Stimulated activated CD4-positive, alpha-beta T cell treated with anti-CD3 and anti-CD28 coated beads, Interleukin-1b, Interleukin-23, amount 100 ng/mL, for 24 hours (primary cell): ENCODE measurements at regions not wholly inside any gene's neighbourhood (a gene's known extent, or its start where the extent isn't known, plus 50 kb on each side); places are given as distances from the start of the nearest gene placed in this dataset.

Experiments used
- DNase-seq, 4 experiments: peaks; one replicate each; pipeline ENCODE4 v3.0.0-alpha.2; 2020; ENCODE audit warnings: low read depth in 4 of 4, low spot score in 1 of 4

DNA sequence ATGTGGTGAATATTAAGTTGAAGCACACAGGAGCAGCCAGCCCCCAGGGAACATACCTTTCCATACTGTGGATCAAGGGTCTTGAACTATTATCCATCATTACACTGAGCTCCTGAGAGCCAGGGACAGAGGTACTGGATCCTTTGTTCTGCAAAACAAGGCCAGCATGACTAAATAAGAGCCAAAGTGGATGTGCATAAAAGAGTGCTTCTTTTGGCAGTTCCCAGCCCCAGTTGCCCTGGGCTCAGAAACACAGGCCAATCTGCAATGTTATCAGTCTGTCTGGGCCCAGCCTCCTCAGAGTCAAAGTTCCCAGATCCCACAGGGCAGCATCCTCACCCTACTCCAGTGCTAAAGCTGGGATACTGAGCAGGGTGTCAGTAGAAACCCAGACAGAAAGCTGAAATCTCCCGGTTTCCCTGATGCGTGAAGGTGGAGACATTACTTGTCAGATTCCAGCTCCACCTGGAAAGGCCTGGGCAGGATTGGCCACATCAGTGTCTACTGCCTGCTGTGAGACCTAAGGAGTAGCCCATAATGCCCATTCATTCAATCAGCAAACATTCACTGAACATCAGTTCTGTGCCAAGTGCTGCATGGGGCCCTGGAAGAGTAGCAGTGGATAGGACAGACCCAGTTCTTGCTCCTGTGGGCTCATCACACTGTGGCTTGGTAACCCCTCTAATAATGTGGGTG, 342.7 kb downstream of the CXCL12 start:
- DNase-seq = no peak

DNA sequence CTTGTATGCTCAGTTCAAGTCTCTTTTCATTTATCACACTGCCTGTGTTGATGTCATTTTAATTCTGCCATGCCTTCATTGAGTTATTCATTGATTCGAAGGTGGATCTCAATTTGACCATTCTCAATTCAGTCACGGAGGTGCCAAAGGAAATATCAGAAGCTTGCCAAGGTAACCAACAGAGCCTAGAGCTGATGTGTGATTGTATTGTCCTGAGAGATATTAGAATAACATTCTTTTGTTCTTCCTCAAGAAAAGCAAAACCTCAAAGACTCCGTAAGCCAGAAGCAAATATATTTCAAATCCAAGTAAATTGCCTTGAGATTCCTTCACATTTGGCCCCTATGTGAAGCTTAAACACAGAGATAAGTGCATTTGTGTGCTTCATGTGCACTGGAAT, 345.3 kb downstream of the CXCL12 start:
- DNase-seq = no peak

DNA sequence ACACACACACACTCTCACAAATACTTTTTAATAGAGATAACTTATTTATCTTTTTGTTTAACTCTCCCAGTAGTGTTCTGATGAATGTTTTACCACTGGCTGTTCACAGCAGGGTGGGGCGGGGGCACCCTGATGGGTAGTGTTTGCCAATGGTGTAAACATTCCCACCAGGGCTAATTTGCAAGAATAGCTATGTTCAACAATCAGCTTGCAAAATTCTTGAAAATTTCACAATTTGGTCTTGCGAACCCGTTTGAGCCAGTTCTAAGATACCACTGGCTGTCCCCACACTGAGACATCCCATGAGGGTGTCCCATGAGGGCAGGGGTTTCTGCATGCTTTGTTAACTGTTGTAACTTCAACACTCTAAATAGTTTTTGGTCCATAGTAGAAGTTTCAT, 348.5 kb downstream of the CXCL12 start:
- no peak for DNase-seq

DNA sequence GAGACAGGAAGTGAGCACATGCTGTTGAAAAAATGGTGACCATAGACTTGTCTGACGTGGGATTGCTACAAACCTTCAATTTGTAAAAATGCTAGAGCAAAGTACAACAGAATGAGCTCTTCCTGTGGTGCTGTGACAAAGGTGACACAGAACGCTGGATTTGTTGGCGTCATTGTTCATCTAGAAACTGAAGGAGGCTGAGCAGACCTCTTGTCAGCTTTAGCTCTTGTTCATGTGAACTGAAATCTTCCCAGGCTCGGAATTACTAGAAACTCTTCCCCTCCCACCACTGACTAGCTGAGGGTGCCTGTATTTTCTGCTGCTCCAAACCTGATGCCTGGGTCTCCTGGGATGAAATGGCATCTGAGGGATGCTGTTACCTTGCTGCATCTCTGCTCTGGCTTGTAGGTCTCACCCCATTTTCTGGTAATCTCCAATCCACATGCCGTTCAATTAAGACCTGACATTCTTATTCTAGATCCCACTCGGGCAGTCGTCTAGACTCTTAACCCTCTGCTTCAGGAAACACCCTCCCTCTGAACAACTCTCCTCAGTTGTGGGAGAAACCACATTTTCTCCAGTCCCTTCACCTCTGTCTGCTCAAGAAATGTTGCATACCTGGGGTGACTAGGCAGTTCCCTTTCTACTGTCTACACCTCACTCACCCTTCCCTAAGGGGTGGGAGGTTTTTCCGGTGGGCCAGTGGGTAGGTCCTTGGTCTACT, 349.3 kb downstream of the CXCL12 start:
- no peak for DNase-seq

DNA sequence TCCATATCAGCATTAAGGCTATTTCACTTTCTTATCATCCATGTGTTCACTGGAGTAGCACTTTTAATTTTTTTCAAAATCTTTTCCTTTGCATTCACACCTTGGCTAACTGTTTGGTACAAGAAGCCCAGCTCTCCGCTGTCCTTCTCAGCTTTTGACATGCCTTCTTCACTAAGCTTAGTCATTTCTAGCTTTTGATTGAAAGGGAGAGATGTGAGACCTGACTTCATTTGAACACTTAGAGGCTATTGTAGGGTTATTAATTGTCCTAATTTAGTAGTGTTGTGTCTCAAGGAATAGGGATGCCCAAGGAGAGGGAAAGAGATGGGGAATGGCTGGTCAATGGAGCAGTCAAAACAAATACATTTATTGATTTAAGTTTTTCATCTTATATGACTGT, 350.0 kb downstream of the CXCL12 start:
- no peak for DNase-seq

DNA sequence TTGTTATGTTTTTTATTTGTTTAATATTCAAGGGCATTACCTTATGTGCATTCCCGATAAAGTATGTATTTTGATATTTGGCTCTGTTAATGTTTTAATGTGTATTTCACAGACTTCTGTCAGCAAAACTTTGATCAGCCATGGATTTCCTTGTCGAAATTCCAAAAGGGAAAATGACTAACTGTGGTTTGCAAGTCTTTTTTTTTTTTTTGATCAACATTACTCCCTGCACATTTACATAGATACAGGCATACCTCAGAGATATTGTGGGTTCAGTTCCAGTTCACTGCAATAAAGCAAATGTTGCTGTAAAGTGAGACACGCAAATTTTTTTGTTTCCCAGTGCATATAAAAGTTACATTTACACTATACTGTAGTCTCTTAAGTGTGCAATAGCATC, 351.9 kb downstream of the CXCL12 start:
- no peak for DNase-seq

DNA sequence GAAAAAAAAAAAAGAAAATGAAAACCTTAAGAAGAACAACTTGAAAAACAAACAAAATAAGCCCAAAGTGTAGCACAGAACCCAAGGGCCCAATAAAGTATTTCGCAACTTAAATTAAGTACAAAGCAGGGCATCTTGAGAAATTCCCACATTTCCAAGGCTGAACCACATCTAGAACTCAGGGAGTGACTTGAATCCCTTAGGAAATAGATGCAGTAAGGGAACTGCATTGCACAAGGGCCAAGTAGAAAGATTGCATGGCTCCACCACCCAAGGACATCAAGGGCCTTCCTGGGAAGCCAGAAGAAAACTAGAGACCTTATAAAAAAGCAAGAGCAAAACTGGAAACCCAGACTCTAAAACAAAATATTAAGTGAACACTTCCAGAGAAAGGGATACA, 352.7 kb downstream of the CXCL12 start:
- DNase-seq = no peak

DNA sequence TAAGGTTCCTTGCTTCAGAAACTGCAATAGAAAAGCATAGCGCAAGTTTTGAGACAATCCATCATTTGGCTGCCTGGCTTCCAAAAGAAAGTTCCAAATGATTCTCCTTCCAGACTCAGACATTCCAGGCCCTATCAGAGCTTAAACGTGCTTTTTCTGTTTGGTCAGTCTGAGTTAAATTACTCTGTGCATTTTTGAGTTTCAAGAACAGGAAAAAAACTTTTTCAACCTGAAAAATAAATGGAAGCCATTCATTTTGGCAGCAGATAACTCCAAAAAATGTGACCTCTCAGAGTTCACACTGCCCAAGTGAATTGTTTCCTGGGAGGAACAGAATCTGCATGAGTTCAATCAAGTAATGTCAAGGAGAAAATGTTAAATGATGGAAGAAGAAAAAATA, 354.2 kb downstream of the CXCL12 start:
- no peak for DNase-seq

DNA sequence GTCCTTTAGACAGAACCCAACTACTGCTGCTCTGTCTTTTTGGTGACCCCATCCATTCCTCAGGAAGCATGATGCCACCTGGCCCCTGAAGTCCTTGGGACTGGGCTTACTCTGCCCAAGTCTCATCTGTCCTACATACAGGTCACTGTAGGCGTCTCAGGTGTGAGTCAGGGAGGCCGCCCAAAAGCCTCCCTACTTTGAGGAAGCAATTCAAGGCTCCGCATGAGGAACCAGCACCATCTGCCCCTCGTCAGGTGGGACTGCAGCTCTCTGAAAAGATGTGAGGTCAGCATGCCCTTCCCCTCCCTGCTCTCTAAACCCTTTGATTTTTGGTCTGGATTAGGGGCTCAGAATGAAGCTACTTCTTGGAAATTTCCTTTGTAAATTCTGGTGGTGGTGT, 354.8 kb downstream of the CXCL12 start:
- DNase-seq = no peak

DNA sequence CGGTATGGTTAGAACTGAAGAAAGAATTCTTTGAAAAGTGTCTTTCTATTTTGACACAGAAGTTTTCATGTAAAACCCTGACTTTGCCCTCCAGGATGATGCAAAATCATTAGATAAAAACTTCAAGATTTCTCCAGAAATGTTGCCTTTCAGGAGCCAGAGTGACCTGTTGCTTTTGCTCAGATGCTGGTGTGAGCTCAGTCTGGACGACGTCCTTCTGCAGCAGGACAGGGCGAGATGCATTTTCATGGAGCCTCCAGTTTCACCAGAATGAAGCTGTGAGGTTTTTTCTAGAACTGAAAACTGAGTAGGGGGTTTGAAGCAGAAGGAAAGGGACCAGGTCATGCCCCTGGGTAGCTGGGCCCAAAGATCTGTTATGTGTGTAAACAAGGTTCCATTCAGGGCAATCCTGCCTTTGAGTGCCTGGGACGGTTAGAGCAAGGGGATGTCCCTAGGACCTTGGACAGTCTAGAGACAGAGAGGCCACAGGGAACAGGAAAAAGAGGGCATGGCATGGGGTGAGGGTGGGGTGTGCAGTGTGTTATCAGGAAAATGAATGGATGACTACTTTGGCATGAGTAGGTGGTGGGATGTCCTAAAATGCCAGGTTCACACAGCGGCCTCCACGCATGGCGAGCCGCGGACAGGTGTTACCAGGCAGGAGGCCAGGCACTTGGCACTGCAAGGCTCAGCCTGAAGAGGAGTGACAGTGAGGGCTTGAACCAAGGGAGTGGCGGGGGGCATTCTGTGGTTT, 356.3 kb downstream of the CXCL12 start:
- no peak for DNase-seq

DNA sequence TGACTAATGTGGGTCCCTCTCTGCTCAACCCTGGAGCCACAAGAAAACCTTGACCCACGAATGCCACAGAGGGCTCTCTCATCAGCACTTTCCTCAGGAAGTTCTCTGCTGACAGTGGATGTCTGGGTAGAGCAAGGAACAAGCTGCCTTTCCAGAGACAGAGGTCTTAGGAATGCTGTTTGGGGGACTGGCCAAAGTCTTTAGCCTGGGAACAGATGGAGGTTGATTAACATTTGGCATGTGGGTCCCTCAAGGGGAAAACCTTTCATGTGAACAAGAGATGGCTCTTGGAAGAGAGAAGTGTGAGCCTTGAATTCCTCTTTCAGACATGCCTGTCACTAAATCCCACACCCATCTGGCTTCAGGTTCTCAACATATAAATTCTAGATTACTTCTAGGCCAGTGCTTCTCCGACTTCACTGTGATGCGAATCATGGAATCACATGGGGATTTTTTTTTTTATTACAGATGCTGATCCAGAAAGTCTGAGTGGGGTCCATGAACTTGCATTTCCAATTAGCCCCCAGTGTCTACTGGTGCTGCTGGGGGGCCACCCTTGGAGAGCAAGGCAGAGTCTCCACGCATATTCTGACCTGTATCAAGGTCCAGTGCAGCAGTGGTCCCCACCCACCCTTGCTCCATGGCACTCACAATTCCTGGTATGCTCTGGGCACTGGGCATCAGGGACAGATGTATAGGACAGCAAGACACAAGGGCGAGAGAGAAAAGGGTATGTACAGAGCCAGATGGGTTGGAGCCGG, 360.4 kb downstream of the CXCL12 start:
- no peak for DNase-seq

DNA sequence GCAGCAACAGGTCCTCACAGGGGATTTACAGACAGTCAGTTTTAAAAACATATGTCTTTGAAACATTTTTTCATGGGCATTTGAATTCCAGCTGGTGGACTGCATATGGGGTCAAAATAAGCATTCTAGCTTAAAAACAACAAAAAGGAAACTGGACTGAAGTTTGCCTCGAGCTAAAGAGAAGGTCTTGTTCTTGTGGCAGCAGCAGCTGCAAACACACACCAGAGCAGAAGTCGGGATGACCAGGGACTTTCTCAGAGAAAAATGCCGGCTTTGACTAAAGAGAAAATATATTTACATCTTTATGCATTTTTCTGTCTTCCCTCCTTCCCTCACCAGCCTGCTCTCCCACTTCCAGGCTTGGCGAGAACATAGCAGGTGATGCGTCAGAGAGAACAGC, 361.4 kb downstream of the CXCL12 start:
- DNase-seq = no peak

DNA sequence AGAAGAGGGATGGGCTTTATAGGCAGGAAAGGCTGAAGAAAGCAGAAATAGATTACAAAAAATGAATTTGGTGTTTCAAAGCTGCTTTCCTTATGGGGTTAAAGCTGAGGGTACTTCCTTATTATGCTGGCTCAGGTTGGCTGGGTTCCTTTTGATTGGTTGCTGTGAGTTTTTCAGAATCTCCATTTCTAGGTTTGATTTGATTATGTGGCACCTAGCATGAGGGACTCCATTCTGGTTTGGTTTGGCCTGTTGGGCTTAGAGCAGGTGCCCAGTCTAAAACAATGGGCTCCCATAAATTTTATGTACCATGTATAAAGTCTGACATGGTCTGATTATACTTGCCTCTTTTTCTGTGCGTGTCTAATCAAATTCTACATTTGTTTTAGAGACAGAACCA, 362.7 kb downstream of the CXCL12 start:
- no peak for DNase-seq

DNA sequence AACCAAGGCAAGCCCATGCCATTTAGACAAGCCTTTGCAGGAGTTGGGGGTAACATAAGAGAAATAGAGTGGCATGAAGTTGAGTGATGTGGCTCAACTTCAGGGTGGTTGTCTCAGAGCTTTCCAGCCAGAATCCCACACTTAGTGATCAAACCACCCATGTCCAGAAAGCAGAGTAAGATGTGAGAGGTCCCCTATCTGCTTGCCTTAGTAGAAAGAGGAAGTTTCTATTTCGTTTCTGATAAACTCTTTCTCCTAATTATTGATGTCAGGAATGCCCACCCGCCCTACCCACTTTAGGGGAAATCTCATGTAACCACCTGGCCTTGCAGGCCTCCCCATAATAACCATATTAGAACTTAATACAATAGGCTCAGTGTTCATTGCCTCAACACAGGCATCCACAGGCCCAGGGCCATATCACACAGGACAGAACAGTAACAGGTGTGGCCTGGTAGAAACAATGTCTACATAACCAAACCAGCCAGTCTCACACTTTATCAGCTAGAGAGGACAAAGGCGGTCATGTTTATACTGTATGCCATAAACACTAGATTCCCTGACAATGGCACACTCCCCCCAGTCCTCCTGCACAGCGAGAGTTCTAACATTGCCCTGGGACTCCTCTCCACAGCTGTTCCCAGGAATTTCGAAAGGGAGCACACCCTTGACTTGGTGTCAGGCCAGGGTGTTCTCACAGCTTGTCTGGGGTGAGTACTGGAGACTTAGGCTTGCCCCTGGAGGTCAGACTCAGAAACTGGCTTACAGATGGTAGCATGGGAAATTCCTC, 364.4 kb downstream of the CXCL12 start:
- no peak for DNase-seq

DNA sequence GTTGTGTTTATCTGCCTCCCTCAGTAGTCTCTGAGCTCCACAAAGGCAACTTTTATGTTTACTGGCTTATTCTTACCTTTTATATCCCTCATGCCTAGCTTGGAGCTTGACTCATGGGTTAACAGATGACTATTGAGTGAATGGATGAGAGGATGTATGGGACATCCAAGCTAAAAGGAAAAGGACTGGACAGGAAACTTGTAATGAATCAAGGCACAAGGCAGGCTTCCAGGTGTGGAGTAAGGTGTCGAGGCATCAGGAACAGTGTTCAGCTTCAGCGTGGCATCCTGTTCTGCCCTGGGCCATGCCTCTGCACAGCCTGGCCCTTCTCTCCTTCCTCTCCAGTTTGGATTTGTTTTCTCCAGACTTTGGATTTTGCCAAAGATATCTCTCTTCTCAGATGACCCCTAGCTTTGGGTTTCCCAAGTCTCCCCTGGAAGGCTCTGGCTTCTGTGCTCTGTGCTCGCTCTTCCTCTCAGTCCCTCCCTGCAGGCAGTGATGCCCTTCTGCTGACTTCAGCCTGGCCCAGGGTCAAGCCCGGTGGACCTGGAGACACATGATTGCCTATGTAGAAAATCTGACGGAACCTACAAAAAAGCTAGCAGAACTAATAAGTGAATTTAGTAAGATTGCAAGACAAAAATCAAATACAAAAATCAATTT, 367.3 kb downstream of the CXCL12 start:
- no peak for DNase-seq

DNA sequence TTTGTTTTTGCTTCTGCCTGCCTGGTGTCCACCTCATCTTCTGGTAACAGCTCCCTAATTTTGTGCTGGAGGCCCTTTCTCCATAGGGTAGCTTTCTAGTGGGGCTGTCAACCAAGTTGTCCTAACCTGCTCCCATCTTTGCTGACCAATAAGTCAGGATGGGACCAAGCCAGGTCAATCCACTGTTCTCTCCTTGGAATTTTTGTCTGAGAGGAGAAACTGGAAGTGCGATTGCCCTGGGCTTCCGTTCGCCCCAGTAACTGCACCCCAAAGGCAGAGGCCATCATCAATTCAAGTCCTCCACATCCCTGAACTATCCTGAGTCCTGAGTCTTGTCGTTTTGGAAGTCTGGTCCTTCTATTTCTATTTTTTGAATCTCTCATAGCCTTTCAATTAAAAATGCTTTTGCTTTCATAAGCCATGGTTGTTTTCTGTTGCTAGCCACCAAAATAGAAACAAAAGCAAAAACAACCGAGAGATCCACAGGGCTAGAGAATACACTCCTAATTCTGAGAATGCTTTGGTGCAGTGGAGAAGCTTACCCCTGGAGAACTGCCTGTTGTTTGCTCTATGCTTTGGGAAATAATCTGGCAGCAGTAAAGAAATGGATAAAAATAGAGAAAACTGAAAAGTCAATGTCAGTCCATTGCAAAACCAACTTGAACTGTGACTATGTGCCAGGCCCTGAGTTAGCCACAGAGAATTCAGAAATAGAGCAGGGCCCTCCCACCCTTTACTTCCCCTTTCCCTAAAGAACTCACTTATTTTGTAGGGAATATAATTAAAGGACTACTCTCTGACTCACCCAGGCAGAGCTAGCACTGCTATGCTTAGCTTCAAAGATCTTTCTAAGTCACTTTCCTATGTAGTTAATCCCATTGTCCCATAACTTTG, 368.1 kb downstream of the CXCL12 start:
- no peak for DNase-seq

DNA sequence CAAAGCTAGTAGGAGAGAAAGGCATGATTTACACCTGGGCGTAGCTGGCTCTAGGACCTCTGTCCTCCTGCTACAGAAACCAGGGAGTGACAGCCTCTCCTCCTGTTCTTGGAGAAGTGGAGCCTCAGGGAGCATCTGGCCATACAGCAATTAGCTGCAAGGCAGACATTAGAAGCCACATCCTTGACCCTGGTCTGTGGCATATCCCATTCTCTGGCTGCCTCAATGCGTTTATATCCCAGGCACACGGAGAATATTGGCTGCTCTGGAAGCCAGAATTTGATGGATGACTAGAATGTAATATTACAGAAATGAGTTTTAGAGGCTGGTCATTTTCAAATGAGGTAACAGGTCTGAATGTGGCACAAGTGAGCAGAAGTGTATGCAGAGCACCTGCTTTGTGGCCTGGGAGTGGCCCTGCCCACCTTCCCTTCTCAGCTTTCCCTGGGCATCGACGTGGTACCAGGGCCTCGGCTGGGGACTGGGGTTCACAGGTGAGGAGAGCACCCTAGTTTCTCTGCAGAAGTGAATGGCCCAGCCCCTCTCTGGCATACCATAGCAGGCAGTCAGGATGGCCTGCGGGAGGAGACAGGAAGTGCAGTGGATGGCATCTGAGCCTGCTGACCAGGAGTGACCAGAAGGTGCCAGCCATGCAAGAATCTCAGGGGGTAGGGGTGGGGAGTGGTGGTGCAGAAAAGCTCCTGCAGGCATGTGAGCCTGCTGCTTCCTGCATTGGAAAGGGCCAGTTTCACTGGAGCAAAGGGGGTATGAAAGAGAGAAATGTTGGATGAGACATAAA, 367.2 kb upstream of the ZNF32 start:
- no peak for DNase-seq

DNA sequence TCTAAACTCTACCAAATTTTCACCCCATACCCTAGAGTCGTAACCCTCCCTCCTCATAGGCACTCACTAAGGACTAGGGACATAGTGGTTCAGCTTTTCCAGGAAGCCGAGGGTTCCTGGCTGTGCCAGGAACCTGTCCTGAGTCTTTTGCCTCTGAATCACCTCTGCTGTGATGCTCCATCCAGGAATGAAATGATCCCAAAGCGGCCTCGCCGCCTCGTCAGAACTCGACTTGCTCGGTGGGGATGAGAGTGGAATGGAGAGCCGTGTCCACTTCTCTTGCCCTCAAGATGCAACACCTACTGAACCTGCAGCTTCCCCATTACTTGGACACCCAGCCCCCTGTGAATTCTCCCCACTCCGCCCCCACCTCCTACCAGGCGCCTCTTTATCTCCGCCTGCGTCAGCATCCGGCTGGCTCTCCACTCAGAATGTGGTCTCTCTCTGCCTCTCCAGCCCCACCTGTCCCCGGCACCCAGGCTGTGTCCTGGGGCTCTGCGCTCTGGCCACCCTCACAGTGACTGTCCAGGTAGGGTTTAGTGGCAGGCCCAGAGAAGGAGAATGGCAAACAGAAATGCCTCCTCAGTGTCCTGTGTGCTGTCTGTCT, 366.1 kb upstream of the ZNF32 start:
- no peak for DNase-seq
